Right renal cortex interstitium (tissue), 3 donors: ENCODE measurements at regions not wholly inside any gene's neighbourhood (a gene's known extent, or its start where the extent isn't known, plus 50 kb on each side); places are given as distances from the start of the nearest gene placed in this dataset.

Source experiments
- DNase-seq, 3 donors: peaks; one replicate each; pipeline ENCODE4 v3.0.0-alpha.2; 2013; ENCODE audit warnings: low read depth in 3 of 3, low spot score in 2 of 3

- no peak for DNase-seq
These were observed 66.1 kb downstream of the LEPR start for GRCh38 chr1:65486613-65487012.

DNA sequence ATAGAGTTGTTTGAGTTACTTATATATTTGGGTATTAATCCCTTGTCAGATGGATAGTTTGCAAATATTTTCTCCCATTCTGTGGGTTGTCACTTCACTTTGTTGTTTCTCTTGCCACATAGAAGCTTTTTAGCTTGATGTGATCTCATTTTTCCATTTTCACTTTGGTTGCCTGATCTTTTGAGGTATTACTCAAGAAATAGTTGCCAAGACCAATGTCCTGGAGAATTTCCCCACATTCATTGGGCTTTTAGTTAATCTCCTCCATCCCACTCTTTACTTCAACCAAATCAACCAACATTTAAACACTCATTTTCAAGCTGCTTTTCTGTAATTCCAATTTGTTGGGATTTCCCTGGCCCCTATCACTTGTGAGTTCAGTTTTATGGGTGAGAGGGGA lies 69.0 kb downstream of the LEPR start:
- DNase-seq, result no peak

DNA sequence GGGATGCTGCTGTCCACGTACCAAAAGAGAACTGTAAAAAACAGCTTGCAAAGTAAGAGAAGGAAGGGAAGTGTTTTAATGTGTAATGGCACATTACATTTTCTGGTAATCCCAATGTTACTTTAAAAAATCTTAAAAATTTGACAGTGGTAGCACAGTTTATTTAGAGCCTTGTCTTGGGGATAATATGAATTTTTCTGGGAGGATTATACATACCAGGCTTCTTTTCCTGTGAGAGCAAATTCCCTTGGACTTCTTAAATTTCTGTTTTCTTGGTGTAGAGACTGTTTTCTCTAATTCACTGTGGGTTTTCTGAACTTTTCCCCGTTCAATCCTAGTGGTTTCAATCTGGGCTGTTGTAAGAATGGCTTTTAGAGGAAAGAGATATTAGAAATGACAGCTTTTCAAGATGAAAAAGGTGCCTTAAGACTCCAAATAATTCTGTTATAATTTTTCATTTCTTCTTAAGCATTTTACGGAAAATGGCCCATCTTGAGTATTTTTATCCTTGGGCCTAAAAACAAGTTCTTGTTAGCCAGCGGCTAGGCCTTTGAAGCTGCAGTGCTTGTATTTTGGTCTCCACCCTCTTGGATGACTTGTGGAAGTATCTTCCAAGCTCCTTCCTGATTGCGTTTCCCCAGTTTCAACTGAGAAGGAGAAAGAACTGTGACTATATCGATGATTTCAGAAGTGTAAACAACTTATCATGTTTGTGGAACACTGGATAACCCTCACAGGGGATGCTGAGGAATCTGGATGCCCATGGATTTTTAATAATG lies 70.0 kb downstream of the LEPR start:
- DNase-seq, result no peak

- no peak for DNase-seq
These were observed 71.0 kb downstream of the LEPR start for GRCh38 chr1:65491472-65491871.

GRCh38 chr1:65493802-65494201 lies 73.3 kb downstream of the LEPR start:
- no peak for DNase-seq

DNA sequence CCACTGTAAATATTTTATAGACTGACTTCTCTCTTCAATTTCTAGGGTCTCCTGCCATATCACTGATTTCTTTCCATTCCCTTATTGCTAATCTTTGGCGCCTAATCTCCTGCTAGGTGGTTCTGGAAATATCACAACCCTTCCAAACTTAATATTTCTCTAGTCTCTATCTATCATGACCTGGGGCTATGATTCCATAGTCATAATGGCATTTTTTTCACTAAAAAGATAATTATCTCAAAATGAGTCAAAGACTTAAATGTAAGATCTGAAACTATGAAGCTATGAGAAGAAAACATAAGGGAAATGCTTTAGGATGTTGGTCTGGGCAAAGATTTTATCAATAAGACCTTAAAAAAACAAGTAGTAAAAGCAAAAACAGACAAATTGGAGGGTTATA lies 74.2 kb downstream of the LEPR start:
- DNase-seq, result no peak

GRCh38 chr1:65495137-65495536 lies 74.7 kb downstream of the LEPR start:
- no peak for DNase-seq

DNA sequence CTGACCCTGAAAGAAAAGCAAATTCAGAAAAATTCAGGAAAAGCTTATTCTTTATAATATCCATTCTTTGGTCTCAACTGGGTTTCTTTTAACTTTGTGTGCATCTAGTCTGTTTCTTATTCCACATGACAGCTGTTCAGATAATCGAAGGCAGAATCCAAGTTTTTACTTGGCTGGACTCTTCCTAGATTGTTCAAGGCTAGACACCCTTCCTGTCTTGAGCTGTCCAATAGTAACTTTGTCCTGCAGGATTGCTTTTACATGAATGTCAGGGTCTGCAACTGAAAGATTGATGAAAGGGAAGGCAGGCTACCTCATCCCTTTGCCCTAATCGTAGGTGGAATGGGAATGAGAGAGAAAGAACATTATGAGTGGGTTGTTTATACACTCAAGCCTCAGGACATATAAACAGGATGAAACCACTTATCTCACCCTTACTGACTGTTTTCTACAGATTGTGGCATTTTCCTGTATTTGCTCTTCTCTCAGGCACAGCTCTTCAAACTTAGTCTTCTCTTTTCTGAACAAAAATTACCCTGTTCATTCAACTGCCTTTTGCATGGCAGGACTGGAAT lies 76.9 kb downstream of the LEPR start:
- DNase-seq, result no peak

DNA sequence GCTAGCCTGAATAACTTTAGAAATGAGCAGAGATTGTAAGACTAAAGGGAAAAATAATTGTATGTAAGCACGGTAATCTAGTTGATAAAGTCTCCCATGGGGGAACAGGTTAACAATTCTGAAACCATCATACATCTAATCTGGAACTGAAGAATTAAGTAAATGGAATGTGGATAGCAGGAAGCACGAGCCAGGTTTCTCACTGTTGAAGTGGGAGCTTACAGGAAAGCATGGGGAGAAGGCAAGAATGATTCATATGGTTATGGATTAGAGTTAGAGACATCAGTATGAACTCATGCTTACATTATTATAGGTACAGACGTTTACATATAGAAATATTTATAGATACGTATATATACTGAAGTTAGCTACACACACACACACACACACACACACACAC lies 83.0 kb downstream of the LEPR start:
- no peak for DNase-seq

DNA sequence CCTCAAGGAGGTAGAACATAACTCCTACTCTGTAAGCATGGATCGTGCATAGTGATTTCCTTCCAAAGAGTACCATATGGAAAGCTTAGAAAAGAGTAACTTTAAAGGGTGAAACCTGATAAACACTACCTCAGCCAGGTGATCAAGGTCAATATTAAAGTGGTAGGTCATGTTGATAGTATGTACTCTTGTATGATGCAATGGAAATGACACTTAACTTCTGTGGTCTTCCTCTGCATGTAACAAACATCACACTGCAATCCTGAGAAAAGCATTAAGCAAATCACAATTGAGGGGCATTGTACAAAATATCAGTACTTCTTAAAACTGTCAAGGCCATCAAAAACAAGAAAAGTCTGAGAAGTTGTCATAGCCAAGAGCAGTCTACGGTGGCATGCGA lies 83.8 kb downstream of the LEPR start:
- DNase-seq, result no peak

DNA sequence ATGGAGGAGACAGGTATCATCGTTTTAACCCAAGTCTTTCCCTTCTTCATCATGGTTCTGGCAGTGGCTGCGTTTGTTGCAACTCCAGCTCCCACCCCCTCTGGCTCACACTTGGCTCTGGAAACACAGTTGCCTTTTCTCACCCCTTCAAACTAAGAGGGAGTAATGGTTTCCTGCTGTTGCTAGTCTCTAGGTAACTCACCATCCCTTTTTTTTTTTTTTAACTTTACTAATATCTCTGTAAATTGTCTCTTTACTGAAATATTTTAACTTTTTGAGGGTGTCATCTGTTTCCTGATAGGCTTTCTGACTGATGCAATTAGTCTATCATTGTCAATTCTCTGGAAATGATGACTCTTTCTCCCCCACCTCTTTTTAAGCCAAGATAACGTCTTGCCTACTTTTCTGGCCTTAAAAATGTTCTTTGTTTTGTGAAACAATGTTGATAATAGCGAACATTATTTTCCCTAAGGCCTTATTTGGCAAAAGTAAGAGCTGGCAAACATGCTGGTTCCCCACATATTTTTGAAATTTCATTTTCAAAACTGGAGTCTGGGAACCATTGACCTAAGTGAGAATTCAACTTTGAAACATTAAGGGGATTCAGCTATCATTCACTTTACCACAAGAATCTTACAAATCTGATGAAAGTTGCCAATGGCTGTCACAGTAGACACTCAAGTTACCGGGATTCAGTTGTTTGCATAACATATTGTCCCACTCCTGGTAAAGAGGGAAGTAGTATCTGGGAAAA lies 85.3 kb downstream of the LEPR start:
- no peak for DNase-seq

GRCh38 chr1:65508051-65508450 lies 87.6 kb downstream of the LEPR start:
- DNase-seq, result no peak

DNA sequence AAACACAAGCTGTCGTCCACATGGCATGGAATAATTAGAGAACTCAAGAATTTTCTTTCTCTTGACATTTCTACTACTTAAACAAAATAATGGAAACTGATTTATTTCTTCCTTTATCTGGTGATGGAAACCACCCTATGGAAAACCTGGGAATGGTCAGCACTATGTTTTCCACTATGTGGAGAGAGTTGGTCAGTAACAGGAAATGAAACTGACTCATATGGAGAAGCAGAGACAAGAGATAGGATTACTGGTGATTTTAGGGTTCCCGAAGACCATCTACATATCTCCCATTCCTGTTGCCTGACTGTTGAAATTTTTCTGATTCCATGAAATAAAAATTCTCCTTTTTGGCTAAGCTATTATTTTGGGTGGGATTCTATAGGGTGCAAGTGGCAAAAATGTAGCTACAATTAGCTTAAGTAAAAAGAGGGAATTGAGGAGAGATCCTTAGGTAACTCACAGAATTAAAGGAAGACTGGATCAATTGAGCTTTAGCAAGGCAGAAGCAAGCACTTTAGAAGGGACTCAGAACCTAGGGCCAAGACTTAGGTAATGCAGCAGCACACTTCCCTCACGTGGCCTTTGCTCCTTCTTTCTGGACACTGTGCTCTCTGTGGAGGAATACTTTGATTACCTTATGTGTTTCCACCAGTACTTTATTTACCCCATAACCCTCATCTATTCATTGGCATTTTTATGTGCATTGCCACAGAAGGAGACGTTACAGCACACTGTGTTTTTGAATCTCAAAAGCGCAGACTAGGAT lies 89.6 kb downstream of the LEPR start:
- DNase-seq, result no peak

DNA sequence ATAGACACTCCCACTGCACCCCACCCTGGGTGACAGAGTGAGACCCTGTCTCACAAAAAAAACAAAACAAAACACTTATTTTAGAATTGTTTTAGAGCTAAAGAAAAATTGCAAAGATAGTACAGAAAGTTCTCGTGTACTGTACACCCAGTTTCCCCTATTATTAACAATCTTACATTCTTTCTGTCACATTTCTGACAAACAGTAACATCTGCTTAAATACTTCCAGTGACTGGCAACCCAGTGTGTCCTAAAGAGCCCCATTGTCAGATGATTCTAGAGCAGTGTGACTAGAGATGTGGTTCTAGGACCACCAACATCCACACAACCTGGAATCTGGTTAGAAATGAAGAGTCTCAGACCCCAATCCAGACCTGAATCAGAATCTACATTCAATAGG lies 90.5 kb downstream of the LEPR start:
- DNase-seq, result no peak

DNA sequence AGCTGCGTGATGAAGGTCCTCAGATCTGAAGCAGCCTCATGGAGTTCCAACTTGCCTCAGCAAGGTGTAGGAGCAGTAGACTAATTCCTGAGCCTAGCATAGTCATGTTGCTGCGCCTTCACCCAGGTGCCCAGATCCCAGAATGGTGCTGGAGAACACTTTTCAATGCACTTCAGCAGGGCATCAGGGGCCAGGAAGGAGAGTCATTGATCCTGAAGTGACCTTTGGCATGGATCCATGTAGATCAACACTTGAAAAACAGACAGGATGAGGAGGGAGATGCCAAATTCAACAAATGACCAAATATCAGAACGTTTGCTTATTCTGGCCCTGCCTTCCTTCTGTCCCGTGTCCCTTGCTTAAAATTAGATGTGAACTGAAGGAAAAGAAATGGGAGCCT lies 91.9 kb downstream of the LEPR start:
- DNase-seq, result no peak

DNA sequence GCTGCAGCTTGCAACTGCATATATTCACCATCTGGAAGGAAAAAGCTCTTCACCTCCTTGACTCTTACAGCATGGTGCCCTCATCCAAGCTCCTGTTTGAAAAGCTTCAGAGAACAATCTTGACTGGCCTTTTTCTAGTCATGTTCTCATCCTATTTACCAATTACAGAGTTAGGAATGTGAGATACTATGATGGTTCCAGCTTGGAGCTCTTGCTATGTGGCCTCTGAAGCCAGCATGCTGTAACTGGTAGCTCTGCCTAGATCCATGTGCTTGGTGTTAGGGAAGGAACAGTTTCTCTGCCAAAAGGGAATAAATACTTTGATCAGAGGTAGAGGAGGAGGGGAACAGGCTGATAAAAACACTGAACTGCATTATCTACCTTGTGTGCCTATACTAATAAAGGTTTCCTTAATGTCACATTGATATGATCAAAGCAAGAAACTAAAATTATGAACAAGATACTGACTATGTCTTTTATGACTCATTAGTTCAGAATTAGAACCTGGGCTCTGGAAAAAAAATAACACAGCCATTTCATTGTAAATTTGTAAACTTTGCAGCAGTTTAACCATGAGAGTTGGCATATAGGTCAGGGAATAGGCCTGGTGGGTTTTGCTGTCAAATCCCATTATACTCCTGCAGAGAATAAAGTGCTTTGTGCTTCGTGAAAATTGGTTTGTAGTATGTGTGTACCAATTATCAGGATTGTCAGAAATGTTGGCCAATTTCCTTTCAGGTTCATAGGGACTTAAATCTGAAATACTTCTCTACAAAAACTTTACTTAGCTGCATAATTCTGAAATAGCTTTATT lies 92.7 kb downstream of the LEPR start:
- DNase-seq, result no peak

DNA sequence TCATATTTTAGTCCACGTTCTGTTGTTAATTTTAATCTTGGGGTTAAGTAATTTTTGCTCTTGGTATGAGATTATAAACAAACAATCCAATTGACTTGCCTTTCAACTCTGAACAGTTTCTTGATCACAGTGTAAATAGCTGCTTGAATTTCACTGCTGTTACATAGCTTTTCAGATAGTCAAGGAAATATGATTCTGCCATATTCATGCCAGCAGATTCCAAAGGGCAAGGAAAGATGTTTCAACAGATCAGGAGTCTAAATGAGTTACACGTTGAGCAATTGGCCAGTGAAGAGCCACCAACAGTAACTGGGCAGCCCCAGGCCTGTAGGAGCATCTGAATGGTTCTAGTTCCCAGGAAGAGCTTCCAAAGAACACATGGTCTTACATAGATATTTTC lies 93.6 kb downstream of the LEPR start:
- no peak for DNase-seq

- DNase-seq, result no peak
These were observed 104.4 kb downstream of the LEPR start for GRCh38 chr1:65524931-65525265.

GRCh38 chr1:65525266-65526048 lies 105.0 kb downstream of the LEPR start:
- DNase-seq, result no peak

GRCh38 chr1:65526049-65526556 lies 105.6 kb downstream of the LEPR start:
- DNase-seq, result no peak
